GM19035 (cell line): ENCODE measurements at regions not wholly inside any gene's neighbourhood (a gene's known extent, or its start where the extent isn't known, plus 50 kb on each side); places are given as distances from the start of the nearest gene placed in this dataset.

Source experiments
- ATAC-seq: cut with Tn5 transposase; IDR thresholded peaks from one replicate; pipeline ENCODE4 v1.9.1; 2021; ENCODE audit not compliant: unreplicated experiment

DNA sequence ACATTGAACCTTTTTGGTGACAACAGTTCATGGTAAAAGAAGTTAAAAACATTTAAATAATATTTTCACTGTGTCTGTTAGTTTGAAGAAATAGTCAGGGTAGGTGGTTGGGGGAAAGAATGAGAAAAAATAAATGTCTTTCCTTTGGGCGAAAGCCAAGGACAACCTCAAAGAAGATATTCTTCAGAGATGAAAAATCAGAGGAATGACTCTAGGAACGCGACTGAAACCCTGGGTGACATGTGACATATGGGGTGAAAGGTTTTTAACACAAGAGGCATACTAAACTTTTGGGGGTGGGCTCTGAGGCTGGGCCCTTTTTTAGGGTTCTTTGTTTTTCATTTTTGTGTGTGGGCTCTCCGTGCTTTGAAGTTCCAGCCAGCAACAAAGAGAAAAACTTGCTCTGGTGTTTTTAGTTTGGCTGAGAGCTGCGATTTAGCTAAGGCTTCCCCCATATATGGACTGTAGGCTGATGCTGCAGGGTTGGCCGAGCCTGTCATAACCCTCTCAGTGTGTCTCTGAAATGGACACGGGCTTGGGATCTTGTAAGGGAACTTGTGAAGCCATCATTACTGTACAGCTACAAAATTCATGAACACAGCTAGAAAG is 610.1 kb upstream of the ARID1B start:
- ATAC-seq = no peak

DNA sequence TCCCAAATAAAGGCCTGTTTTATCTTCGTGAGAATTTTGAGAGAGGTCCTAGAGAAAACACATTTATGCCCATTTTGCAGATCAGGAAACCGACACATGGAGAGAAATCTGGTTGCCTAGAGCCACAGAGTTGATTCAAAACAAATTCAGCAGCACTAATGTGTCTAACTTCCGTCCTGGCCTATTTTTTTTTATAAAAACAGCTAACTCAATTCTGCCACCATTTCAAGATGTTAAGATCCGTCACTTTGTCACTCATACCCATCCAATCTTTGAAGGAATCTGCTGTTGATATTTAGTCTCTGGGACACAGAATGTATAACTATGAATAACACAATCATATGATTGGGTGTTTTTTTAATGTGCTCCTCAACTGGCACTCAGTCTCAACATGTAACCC is 611.1 kb upstream of the ARID1B start:
- no peak for ATAC-seq

DNA sequence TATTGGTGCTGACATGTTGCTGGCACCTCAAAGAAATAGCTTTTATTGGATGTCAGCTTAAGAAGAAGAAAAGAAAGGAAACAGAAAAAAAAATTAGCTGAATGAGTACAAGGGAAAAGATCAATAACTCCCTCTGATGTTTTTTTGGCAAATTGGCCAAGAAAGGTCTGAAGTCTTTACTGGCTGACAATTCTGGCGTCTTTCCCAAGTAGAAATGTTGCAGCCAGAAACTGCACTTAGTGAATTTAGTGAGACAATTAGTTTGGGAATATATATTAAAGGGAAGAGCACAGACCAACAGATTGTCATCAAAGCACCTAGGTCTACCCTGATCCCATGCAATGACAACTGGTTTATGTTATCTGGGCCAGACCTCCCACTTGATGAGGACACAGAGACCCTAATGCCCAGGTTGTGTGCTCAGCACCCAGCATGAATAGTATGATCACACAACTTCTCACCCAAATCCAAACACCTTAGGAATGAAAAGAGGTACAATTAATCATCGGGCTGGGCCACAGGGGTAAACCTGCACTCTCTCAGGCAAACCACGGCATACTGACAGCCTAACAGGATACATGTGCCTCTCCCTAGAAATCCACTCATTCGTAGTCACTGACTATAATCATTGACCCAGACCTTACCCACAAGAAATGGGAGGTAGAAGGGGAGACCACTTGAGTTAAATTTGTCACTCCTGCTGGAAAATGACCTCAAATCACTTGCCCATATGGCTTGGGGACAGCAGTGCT is 612.3 kb upstream of the ARID1B start:
- ATAC-seq = no peak

DNA sequence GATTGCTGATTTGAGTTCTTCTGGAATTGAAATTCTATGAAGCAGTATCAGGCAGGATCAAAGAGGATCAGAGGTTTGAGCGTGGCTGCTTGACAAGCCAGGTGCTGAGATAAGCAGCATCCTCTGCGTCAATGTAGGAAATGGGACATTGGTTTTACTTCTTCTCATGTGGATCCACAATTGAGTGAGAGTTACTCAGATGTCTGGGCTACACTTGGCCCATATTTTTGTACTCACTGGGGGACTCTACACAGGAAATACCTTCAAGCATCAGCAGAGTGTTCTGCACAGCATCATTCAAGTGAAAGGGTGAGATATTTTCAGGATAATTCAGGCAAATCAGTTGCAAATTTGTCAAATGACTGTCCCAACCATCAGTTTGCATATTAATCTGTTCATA is 613.9 kb upstream of the ARID1B start:
- ATAC-seq = no peak

DNA sequence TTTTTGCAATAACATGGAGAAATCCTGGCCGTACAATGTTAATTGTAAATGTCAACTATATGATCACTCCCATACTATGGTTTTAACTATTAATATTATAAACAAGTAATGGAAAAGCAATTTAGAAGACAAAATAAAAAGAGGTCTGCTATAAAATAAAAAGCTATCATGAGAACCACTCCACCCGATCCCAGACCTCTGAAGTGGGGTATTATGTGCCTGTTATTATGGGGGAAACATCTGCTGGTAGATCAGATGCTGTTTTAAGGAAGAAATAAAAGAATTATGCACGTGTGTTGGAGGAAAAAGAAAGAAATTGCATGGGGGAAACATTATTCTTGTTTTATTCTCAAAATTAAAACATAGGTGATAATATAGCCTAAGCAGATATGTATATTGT is 615.7 kb upstream of the ARID1B start:
- no peak for ATAC-seq

DNA sequence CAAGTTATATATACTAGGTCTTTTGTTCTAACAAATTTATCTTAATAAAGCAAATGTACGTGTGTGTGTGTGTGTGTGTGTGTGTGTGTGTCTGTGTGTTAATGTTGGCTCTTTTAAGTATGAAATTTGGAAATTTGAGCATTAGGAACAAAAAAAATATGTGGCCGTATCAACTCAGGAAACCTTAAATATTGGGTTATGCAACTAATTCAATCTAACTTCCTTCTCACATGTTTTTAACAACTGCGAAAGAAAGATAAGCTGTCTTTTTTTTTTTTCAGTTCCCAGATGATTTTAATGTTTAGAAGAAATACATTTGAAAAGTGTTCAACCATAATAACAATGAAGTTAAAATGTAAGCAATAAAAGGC is 616.4 kb upstream of the ARID1B start:
- ATAC-seq = no peak

DNA sequence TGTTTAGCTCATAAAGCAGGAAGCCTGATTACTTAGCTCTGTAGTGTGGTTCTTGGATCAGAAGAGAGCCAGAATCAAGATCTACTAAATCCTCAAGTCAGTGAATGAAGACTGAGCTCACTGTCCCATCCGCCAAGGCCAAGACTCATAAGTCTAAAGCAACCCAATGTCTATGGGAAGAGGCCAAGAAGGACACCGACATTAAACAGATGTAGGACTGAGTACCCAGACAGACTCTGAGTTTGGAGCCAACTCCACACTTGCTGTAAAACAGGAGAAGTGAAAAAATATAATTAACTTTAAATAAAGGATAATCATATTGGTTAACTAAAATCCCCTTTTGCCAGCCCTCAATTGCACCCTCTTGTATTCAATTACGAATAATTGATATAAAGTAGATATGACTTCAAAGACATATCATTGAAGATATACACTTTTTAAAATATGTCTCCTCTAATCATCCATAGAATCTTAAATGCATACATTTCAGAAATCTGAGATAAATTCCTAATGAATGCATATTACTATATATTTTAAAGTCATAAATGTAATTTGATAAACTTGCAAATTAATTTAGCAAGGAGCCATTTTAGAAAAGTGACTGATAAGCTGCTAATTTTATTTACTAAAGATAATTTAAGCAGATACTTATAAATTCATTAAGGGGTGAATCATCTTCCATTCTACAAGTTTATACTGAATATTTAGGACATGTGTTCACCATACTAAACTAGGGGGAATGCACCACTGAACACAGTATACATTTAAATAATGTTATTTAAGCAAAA is 617.0 kb upstream of the ARID1B start:
- ATAC-seq = no peak

DNA sequence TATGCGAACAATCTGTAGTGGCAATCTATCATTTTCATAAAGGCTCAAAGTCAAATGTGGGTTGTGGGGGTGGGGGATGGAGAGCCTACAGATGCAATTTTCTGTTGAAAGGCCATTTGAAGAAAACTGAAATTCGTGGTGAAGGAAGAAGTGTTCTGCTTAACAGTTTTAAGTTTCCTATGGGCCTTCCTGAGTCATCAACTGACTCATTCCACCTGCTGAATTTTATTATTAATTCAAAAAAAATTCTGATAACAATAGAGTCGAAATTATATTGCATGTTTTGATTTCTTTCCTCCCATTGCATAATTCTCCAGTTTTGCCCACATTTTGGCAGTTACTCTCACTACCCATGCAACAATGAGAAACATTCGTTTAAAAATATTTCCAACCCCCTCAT is 622.3 kb upstream of the ARID1B start:
- ATAC-seq = no peak

DNA sequence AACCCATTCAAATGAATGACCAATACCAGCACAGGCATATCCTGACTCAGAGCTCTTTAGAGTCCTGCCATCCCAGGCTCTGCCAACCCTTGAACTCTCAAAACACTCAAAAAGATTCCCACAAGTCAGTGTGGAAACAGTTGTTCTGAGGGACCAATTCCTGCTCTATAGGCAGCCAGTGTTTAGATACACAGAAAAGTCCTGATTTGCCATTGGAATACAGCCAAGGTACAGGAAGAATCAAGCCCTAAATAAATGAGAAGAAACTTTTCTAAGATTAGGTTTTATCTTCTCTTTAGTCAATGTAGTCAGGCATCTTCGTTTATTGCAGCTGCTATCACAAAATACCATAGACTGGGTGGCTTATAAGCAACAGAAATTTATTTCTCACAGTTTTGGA is 626.8 kb upstream of the ARID1B start:
- ATAC-seq = no peak

DNA sequence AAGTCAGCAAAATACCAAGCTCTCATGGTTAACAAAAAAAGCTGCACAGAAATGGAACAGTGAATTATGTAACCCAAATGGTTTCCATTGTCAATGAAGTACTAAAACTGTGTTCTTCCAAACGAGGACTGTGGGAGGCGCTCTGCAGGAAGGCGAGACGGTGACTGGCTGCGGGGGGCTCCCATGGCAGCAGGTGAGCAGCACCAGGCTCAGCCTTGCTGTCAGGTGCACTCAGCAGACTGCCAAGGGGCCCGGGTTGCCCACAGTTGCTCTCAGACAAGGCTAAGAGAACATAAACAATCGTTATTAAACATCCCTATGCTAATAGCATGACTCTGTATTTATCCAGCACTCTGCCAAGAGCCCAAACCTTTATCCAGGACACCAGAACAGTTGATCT is 630.3 kb upstream of the ARID1B start:
- no peak for ATAC-seq

DNA sequence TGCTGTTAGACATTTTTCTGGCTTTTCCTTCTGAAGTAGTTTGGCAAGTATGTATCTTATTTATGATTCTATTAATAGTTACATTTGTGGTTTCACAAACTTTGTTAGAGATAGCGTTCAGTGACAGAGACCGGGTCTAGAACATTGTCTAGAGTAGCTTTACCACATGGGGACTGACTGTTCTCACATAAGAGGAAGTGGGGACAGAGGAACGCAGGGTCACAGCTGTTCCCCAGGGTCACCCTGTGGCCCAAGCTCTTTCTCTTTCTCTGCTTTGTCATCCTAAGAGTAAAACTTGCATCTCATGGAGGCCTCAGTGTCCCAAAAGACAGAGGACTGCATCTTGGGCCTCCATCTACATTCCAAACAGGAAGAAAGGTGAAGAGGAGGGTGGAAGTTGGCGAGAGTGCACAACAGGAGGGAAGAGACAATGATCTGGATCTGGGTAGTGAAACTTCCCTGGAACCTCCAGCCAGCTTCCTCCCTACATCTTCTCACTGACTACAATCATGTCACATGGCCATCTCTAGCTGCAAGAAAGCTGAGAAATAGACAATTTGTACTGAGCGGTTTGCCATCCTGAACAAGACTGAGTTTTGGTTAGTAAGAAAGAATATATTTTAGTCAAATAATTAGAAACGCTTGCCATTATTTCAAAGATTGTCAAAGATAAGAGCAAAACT is 645.8 kb upstream of the ARID1B start:
- peak; percentile 97 for ATAC-seq

DNA sequence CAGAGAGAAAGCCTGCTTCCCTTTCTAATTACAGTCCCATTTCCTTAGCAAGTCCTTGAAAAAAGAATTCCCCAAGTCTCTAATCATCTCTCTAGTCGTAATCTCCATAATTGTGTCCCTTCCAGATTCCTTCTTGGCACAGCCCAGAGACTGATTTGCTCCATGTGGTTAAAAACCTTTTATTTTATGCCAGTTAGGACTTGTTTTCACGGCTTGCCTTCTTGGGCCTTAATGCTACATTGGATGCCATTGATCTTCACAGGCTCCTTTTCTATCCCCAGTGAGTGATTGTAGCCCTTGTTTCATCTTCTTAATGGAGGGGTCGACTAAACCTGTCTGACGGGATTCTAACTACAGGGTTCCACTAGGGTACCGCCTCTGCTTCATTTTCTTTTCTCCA is 650.6 kb upstream of the ARID1B start:
- ATAC-seq = no peak

DNA sequence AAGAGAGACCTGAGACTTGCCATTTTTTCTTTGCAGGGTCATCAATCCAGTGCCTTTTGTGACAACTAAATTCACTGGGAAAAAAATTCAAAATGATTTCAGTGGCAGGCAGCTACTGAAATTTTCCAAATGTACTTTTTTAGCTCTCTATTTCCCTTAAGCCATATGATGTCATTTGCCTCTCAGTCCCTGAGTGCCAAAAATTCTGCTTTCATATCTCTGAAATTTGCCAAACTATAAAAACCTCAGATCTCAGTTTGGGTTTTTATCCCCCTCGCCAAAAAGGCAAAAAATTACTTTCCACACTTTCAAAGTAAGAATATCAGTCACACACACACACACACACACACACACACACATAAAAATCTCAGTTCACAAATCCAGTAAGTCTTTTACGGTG is 651.3 kb upstream of the ARID1B start:
- ATAC-seq = no peak

DNA sequence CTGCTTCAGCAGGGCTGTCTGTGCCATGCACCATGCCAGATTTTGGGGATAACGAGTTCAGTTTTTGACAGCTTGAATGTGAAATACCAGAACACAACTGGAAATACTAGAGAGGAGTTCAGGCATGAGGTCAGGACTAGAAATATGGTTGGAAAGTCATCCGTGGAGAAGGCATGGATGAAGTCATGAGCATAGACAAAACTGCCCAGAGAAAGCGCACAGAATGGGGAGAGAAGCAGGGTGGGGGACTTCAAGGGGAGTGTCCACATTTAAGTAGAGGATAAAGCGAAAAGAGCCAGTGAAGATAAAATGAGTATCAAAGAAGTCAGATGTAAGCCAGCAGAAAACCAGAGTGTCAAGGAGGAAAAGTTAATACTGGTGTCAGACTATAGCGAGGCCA is 653.4 kb upstream of the ARID1B start:
- no peak for ATAC-seq

DNA sequence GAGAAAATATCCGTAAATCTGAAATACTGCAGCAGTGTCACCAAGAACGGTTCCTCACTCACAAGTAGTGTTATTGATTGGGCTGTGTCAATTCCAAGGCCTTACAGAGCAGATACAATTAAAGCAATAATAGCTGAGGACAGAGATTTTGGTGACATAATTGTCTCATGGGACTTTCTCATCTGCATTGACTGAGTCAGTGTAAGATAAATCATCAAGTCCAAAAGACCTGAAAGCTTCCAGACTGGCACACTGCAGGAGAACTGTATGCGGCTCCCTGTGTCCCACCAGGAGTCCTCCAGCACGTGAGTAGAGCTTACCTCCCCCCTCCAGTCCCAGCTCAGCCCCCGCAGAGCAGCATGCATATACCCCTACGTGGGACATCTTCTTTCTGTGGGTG is 655.2 kb upstream of the ARID1B start:
- no peak for ATAC-seq

DNA sequence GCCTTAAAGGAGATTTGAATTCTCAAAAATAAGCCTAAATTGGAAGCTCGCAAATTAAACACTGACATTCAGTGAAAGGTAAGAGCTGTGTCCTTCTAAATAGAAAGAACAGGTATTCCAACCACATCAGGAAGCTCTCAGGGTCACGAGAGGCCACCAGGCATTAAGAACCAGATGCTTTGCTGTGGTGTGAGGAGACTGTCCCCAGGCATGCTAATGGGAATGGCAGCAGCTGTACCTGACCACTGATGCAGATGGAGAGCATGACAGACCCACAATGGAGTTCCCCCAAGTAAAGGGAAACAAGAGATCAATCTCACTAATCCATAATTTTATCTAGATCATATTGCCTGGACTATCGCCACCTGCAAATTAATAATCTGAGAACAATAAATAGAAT is 658.9 kb upstream of the NOX3 start:
- ATAC-seq = no peak

DNA sequence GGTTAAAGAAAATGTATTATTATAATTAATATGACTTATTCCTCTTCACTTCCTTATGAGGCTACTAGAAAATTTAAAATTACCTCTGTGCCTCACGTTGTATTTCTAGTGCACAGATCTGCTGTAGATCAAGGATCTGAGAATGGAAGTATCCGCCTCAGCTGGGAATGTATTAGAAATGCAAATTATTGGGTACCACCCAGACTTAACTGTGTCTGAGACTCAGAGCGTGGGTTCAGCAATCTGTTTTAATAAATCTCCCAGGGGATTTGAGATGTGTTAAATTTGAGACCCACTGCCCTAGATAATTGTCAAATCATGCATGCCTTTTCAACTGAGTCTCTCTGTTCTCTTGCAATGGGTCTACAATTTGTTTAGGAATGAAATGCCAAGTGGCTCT is 658.0 kb upstream of the NOX3 start:
- no peak for ATAC-seq

DNA sequence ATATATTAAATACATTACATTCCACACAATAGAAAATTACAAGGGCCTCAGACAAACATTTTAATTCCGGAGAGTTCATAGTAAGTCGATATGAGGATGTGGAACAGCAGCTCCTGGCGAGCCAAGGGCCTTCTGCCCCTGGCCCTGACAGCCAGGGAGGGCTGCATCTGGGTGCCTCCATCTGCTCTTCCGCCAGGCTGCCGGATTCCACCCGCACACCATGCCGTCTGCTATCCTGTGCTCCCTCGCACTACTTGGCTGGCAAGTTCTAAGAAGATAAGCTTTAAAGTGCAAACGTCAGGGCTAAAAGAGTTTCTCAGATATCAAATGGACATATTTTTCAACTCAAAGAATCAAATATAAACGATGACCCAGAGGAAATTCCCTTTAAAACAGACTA is 656.3 kb upstream of the NOX3 start:
- no peak for ATAC-seq

DNA sequence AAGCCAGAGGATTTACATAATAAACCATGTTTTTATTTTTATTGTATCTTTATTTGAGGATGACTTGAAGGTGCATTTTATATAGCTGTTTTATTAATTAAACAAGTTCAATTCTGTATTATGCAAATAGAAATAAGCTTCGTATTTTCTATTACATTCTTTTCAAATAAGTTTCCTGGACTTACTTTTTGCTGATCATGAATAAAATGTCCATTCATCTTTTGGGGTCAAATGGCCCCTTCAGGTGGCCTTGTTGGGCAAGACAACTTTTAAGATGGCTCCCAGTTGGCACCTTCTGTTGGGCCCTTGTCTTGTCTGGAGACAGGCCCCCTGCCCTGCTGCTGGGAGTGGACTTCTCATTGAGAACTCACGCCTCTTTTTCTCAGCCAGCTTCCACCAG is 654.6 kb upstream of the NOX3 start:
- ATAC-seq = no peak

DNA sequence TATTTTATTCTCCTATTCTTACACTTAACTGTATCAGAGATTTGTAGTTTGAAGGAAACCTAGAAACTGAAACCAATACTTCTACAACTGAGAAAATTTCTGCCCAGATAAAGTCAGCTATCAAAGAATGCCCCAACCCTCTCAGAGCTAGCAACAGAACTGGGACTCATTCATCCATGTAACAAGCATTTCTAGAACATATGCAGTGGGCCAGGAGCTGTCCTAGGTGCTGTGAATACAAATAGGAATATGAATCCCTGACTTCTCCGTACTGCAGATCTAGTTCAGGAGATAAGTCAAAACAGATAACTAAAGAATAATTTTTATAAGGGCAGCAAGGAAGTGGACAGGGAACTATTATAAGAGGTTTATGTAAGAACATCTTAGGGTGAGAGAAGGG is 654.1 kb upstream of the NOX3 start:
- ATAC-seq = no peak

DNA sequence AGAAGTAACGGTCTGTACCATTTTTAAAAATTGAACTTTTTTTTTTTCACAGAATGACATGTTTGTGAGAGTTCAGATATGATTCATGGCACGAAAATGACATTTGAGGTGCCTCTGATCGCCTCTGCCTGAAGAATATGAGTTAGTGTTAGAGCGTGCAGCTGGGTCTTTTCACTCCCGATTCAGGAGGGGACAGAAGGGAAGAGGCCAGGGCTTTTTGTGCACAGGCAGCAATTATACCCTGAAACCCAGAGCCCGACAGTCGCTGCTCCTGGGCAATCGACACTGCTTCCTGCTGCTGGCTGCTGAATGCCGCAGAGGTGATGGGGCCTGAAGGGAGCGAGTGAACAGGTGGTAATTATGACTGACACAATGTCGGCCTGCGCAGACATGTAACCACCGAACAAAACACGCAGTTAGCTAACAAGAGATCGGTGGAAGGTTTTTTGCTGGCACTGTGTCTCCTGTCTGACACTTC is 652.0 kb upstream of the NOX3 start:
- ATAC-seq = no peak

DNA sequence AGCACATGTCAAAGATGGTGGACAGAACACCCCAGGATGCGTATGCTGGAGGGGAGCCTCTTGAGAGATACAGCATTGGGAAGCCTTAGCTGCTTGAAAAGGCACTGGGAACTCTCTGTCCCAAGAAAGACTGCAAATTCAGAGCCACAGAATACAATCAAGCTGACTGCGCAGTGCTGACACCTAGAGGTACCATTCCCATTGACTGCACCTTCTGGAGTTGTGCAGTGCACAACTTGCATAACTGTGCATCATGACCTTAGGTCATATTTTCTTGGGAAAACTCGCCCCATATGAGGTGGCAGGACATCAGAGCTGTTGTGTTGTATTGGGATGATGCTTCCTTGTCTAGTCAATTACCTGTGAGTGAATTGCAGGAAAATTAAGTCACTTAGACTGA is 646.5 kb upstream of the NOX3 start:
- no peak for ATAC-seq
